ENCODE measurements at regions not wholly inside any gene's neighbourhood (a gene's known extent, or its start where the extent isn't known, plus 50 kb on each side); places are given as distances from the start of the nearest gene placed in this dataset.
A peak's percentile ranks its signal among the peaks of the same experiment; 100 is the strongest.

DNA sequence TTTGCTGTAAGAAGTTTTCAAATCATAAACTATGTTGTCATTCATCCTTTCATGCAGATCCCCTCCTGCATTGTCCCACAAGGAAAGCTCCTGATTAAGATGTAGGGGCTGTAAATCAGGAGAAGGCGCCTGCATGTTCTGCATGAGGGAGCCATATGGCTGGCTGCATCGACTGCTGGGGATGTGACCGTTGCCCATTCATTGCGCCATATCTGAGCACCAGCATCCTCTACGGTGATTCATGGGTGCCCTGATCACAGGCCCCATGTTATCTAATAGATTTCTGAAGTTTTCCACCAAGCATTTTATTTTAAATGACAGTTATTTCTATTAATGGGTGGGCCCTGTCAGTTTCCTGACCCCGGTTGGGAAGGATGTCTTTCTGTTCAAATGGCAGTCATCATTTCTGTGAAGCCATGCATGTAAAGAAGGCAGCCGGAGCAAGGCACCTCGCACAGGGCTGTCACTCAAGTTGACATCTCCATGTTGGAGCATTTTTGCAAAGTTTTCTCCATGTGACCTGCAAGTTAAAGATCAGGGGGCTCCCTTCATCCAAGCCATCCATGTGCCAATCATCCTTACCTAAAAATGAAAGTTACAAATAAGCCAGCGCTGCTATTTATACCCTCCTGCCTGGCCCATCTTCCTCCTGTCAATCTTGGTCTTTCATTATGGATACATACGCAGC lies 128.8 kb downstream of the TEX36 start:
- TF ChIP-seq, protein P1, sequence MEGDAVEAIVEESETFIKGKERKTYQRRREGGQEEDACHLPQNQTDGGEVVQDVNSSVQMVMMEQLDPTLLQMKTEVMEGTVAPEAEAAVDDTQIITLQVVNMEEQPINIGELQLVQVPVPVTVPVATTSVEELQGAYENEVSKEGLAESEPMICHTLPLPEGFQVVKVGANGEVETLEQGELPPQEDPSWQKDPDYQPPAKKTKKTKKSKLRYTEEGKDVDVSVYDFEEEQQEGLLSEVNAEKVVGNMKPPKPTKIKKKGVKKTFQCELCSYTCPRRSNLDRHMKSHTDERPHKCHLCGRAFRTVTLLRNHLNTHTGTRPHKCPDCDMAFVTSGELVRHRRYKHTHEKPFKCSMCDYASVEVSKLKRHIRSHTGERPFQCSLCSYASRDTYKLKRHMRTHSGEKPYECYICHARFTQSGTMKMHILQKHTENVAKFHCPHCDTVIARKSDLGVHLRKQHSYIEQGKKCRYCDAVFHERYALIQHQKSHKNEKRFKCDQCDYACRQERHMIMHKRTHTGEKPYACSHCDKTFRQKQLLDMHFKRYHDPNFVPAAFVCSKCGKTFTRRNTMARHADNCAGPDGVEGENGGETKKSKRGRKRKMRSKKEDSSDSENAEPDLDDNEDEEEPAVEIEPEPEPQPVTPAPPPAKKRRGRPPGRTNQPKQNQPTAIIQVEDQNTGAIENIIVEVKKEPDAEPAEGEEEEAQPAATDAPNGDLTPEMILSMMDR (IDR thresholded peaks at IDR 0.05), result no peak
- no peaks in the 10 kb centered on the region for H3K27me3 ChIP-seq

DNA sequence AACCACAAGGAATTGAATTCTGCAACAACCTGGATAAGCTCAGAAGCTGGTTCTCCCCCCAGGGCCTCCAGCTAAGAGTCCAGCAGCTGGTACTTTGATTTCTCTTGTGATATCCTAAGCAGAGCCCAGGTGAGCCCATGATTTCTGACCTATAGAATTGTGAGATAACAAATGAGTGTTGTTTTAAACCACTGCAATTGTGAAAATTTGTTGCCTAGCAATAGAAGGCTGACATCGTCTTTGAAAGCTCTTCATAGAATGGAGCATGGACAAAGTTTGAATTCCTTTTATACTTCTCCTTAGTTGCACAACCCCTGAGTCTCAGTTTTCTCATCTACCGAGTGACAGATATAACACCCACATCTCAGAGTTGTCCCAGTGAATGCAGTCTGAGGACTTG lies 129.9 kb downstream of the TEX36 start:
- Histone ChIP-seq H3K27me3 (no peaks in the 10 kb centered on the region), H3K9me3 (no peaks in the 10 kb centered on the region), H3K27ac (no peak overlapping the region), H3K4me3 (no peak overlapping the region), H3K36me3 (no peaks in the 10 kb centered on the region), H3K4me1 (no peaks in the 10 kb centered on the region)
- DNase-seq, result no peak
- intact Hi-C loops (cut with DNase I), result no loop called here
- ATAC-seq, result no peak
- TF ChIP-seq, protein P1 (IDR thresholded peaks at IDR 0.05), result no peak

More for the DNA sequence above, 128.8 kb downstream of the TEX36 start:
- no peak overlapping the region for H3K4me3 ChIP-seq
- DNase-seq (no peak), ATAC-seq (no peak)
- no peaks in the 10 kb centered on the region for H3K9me3 ChIP-seq
- H3K4me1 ChIP-seq, result no peaks in the 10 kb centered on the region
- H3K27ac ChIP-seq, result no peak overlapping the region
- no peaks in the 10 kb centered on the region for H3K36me3 ChIP-seq
- intact Hi-C loops (cut with DNase I), result no loop called here

DNA sequence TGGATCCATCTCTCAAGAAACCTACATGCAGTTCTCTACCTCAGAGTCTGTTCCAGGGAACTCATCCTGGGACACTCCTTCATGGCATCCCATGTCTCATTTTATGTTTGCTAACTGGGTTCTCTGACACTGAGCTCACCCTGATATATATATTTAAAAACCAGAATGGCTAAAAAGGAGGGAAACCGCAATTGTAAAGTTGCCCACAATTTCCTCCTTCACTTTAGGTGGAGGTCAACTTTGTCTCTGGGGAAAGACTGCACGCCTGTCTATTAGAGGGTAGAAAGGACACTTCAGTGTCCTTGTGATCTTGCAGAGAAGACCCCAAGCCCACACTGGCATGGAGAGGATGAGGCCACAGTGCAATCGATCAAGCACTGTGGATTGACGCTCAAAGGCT lies 131.7 kb downstream of the TEX36 start:
- TF ChIP-seq, protein P1 (IDR thresholded peaks at IDR 0.05), result no peak
- Histone ChIP-seq H3K27me3 (no peaks in the 10 kb centered on the region), H3K4me3 (no peak overlapping the region), H3K9me3 (no peaks in the 10 kb centered on the region), H3K4me1 (no peaks in the 10 kb centered on the region), H3K27ac (no peak overlapping the region), H3K36me3 (no peaks in the 10 kb centered on the region)
- no peak for ATAC-seq
- DNase-seq, result no peak
- intact Hi-C loops (cut with DNase I), result no loop called here

DNA sequence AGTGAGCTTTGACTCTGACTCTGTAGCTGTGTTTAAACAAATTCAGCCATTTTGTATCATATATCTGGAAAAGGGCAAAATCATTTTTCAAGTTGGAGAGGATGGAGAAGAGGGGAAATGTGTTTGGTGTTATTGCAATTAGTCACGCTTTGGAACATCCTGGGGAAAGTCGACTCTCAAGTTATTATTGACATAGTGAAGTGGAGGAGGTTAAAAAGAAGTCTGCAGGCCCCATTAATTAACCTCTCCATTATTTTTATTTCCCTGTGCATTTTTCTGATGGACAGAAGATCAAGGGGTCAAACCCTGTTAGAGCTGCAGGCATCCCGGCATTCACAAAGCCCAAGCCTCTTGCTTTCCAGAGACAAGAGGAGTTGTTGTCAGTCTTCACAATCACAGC lies 132.6 kb downstream of the TEX36 start:
- intact Hi-C loops (cut with DNase I), result no loop called here
- Histone ChIP-seq H3K4me3 (no peak overlapping the region), H3K27ac (no peak overlapping the region), H3K27me3 (peaks cover 5% of the 10 kb centered on the region), H3K36me3 (no peaks in the 10 kb centered on the region), H3K4me1 (no peaks in the 10 kb centered on the region), H3K9me3 (no peaks in the 10 kb centered on the region)
- DNase-seq (no peak), ATAC-seq (no peak)
- TF ChIP-seq, protein P1 (IDR thresholded peaks at IDR 0.05), result no peak

DNA sequence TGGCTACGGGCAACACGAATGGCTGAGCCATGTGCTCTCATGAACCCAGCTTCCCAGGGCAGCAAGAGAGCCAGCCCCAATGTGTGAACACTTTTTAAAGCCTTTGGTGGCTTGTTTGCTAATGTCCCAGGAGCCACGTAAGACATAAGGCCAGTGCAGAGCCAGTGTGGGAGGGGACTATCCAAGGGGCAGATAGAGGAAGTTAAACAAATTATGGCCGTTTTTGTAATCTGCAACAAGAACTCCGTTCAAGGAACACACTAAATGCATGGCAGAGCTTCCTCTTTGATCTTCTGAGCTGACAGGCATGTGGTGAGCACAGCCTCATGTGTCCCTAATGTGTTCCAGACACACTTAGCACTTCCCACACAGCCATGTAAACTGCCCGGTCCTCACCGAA lies 133.3 kb downstream of the TEX36 start:
- TF ChIP-seq, protein P1 (IDR thresholded peaks at IDR 0.05), result no peak
- ATAC-seq (no peak), DNase-seq (no peak)
- H3K4me3 ChIP-seq, result no peak overlapping the region
- H3K36me3 ChIP-seq, result no peaks in the 10 kb centered on the region
- intact Hi-C loops (cut with DNase I), result no loop called here
- H3K9me3 ChIP-seq, result no peaks in the 10 kb centered on the region
- H3K27me3 ChIP-seq, result peaks cover 7% of the 10 kb centered on the region
- no peaks in the 10 kb centered on the region for H3K4me1 ChIP-seq
- H3K27ac ChIP-seq, result no peak overlapping the region

DNA sequence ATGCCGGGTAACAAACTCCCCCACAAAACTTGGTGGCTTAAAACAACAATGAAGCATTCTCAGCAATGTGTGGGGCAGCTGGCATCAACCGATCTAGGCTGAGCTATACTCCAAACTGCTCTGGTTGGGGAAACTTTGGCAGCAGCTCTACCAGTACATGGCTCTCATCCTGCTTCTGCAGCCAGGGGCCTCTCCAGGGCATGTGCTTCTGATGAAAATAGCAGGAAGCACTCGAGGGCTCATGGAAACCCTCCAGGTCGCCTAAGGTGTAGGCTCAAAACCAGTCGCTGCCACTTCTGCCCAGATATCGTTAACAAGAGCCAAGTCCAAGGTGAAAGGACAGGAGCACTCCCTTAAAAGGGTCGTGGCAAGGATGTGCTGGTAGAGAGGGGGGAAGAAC lies 134.1 kb downstream of the TEX36 start:
- Histone ChIP-seq H3K27ac (no peak overlapping the region), H3K4me1 (no peaks in the 10 kb centered on the region), H3K4me3 (no peak overlapping the region), H3K27me3 (peaks cover 7% of the 10 kb centered on the region), H3K36me3 (no peaks in the 10 kb centered on the region), H3K9me3 (no peaks in the 10 kb centered on the region)
- TF ChIP-seq, protein P1 (IDR thresholded peaks at IDR 0.05), result no peak
- peak; percentile 35 for ATAC-seq
- intact Hi-C loops (cut with DNase I), result no loop called here
- no peak for DNase-seq

Measured in upper lobe of right lung (tissue), 1 donor.